ENCODE measurements at regions not wholly inside any gene's neighbourhood (a gene's known extent, or its start where the extent isn't known, plus 50 kb on each side); places are given as distances from the start of the nearest gene placed in this dataset.
"Not testable (repeated sequence)": the region's sequence is repeated elsewhere in the genome, so short reads cannot be mapped to it uniquely, and the experiment has no call there.

GRCh38 chr10:89980166-89980565 lies 278.8 kb downstream of the KIF20B start:
- 93% methylated on average over 2 of the region's 2 CpGs for WGBS
- DNase-seq (ENCODE audit: low spot score): no peak
- H3K4me1 ChIP-seq (replicated peaks): no peaks in the 10 kb centered on the region
- no peak overlapping the region for H3K4me3 ChIP-seq
- TF ChIP-seq POLR2AphosphoS5 (IDR thresholded peaks at IDR 0.05) (no peak), POLR2A (IDR thresholded peaks at IDR 0.05) (no peak), CTCF (IDR thresholded peaks at IDR 0.05) (no peak)
- no peaks in the 10 kb centered on the region for H3K36me3 ChIP-seq
- no peaks in the 10 kb centered on the region for H3K9me3 ChIP-seq
- H3K27me3 ChIP-seq (replicated peaks; ENCODE audit: insufficient read depth): no peaks in the 10 kb centered on the region
- intact Hi-C loops (cut with DNase I): no loop called here
- no peak overlapping the region for H3K27ac ChIP-seq

- H3K27ac ChIP-seq: no peak overlapping the region
- no peaks in the 10 kb centered on the region for H3K9me3 ChIP-seq
- intact Hi-C loops (cut with DNase I): no loop called here
- H3K4me1 ChIP-seq (replicated peaks): no peaks in the 10 kb centered on the region
- no peak for DNase-seq (ENCODE audit: low spot score)
- TF ChIP-seq POLR2A (IDR thresholded peaks at IDR 0.05) (no peak), POLR2AphosphoS5 (IDR thresholded peaks at IDR 0.05) (no peak), CTCF (IDR thresholded peaks at IDR 0.05) (no peak)
- 5% methylated on average over 3 of the region's 3 CpGs for WGBS
- no peaks in the 10 kb centered on the region for H3K27me3 ChIP-seq (replicated peaks; ENCODE audit: insufficient read depth)
- H3K4me3 ChIP-seq: no peak overlapping the region
- no peaks in the 10 kb centered on the region for H3K36me3 ChIP-seq
Observed at GRCh38 chr10:89981891-89982290, 280.5 kb downstream of the KIF20B start.

- Histone ChIP-seq H3K9me3 (no peaks in the 10 kb centered on the region), H3K36me3 (no peaks in the 10 kb centered on the region), H3K27me3 (replicated peaks; ENCODE audit: insufficient read depth) (no peaks in the 10 kb centered on the region), H3K27ac (no peak overlapping the region), H3K4me3 (no peak overlapping the region), H3K4me1 (replicated peaks) (no peaks in the 10 kb centered on the region)
- DNase-seq (ENCODE audit: low spot score): no peak
- intact Hi-C loops (cut with DNase I): no loop called here
- TF ChIP-seq CTCF (IDR thresholded peaks at IDR 0.05) (no peak), POLR2AphosphoS5 (IDR thresholded peaks at IDR 0.05) (no peak), POLR2A (IDR thresholded peaks at IDR 0.05) (no peak)
- 23% methylated on average over 7 of the region's 7 CpGs for WGBS
Observed at GRCh38 chr10:89985446-89985845, 284.1 kb downstream of the KIF20B start.

GRCh38 chr10:89988361-89988760 lies 287.0 kb downstream of the KIF20B start:
- H3K9me3 ChIP-seq; H3K4me1 ChIP-seq (replicated peaks); DNase-seq (ENCODE audit: low spot score); H3K27ac ChIP-seq; H3K4me3 ChIP-seq; intact Hi-C loops (cut with DNase I); H3K36me3 ChIP-seq; H3K27me3 ChIP-seq (replicated peaks; ENCODE audit: insufficient read depth): not testable (repeated sequence)

- no peaks in the 10 kb centered on the region for H3K9me3 ChIP-seq
- no peaks in the 10 kb centered on the region for H3K36me3 ChIP-seq
- TF ChIP-seq CTCF (IDR thresholded peaks at IDR 0.05) (no peak), POLR2A (IDR thresholded peaks at IDR 0.05) (no peak), POLR2AphosphoS5 (IDR thresholded peaks at IDR 0.05) (no peak)
- H3K27me3 ChIP-seq (replicated peaks; ENCODE audit: insufficient read depth): no peaks in the 10 kb centered on the region
- H3K4me1 ChIP-seq (replicated peaks): no peaks in the 10 kb centered on the region
- 98% methylated on average over 1 of the region's 1 CpG for WGBS
- no peak overlapping the region for H3K4me3 ChIP-seq
- no peak overlapping the region for H3K27ac ChIP-seq
- no peak for DNase-seq (ENCODE audit: low spot score)
- intact Hi-C loops (cut with DNase I): no loop called here
Observed at GRCh38 chr10:89992575-89992974, 291.2 kb downstream of the KIF20B start.
